SIG-M5 treated with dmso at 0.1 percent for 504 hours (cell line): ENCODE measurements at regions not wholly inside any gene's neighbourhood (a gene's known extent, or its start where the extent isn't known, plus 50 kb on each side); places are given as distances from the start of the nearest gene placed in this dataset.
"Not testable (repeated sequence)": the region's sequence is repeated elsewhere in the genome, so short reads cannot be mapped to it uniquely, and the experiment has no call there.

Experiments
- DNase-seq: peaks from one replicate; lab custom pipeline; 2025; ENCODE audit not compliant: unreplicated experiment; lab: John Stamatoyannopoulos, UW

DNA sequence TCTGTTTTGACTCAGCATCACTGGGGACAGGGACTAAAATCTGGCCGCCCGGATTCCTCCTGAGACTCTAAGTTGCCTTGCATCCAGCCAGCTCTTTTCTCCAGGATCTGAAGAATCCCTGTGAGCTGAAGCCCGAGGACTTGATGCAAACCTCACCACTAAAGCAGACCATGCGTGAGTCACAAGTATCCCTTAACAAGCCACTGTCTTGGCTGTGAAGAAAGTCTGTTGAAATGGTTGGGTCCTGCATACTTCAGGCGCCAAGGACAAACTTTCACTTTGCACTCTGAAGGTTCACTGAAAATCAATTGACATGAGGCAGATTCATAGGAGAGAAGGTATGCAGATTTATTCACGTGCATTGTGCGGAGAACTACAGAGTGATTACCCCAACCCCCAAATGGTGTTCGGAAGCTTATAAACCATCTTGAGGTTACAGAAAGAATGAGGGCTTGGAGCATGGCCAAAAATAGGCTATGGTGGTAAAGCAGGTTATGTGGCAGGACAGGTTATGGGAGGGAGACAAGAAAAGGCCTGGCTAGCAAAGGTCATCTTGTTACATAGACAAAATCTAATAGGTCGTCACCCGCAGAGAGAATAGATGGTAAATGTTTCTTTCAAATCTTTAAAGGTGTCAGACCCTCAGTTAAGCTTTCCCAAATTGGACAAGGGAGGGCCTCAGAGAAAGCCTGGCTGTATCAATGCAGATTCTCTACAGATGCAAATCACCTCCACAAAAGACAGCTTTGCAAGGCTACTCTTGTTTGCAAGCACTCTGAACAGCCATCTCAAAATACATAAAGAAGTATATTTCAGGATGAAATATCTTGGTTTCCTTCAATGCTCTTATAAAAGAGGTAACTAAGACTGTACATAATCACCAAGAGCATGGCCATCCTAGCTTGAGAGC lies 126.3 kb upstream of the PLAAT1 start:
- peak; percentile 11 for DNase-seq

DNA sequence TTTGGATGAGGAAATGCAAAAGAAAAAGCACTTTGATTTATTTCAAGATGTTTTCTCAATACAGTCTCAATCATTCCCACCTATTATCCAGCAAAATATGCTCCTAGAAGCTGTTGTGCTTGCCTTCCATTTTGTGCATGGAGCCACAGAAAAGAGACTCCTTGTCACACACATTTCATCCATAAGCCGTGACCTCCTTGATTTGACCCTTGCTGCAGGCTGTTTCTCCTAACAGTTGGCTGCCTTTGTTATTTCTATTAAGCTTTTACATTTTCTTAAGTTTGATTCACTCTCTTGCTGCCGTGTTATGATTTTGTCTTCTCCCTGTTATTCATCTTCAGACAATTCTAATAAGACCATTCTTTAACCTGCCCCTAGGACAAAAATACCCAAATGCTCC lies 124.2 kb upstream of the PLAAT1 start:
- DNase-seq = no peak

DNA sequence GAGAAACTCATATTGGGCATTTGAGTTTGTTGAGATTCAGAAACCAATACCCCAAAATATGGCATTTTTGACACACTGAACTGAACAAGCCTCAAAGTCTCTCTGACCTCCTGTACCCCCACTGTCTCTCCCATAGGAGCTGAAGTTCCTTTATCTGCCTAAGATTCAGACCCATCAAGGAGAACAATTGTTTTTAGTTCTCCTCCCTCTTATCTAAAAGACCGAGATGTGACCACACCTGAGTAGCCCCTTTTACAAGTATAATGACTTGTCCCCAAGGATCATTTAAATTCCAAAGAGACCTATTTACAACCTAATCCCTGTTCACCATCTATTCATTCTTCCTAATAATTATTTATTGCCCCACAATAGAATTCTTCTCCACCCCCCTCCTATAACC lies 122.1 kb upstream of the PLAAT1 start:
- no peak for DNase-seq

DNA sequence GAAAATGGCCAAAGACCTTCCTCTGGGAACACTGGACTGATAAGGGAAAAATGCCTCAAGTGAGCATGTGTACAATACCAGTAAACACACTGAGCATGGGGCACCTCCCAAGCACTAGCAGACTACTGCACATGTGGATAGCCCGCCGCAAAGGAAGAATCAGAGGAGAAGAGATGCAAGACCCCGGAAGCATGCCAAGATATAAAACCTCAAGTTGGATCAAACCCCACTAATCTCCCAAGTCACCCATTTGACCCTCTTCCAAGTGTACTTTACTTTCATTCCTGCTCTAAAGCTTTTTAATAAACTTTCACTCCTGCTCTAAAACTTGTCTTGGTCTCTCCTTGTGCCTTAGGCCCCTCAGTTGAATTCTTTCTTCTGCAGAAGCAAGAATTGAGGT lies 121.1 kb upstream of the PLAAT1 start:
- no peak for DNase-seq

DNA sequence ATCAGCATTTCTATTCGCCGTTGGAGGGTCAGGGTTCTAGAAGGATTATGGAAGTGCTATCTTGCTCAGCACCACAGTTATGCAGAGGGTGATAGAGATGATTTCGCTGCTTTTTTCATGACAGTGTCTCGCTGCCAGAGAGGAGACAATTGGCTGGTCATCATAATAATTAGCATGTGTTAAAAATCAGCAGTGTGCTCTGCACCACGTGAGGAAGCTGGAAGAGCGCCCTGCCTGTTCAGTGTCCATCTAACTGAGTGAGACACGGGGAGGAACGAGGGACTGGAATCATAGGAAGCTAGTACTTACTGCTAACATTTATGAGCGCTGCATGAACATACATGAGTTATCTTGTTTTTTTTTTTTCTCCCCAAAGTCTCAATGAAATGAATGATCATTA lies 116.2 kb upstream of the PLAAT1 start:
- no peak for DNase-seq

DNA sequence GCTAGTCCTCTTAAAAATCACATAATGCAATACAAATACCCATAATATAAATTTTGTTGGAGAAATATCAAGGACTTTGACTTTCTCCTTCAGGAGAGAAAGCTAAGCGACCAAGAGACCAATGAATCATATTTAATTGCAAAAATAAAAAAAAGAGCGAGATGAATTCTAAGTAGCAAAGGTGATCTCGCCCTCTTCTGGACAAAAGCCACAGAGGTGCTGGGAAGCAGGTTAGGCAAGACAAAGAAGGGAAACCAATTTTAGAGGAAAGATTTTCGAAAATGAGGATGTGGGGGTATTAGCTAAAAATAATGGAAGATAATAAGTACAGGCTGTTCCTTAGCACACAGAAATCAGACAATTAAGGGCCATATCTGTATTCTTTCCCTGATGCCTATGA lies 111.4 kb upstream of the PLAAT1 start:
- DNase-seq = peak; percentile 2

DNA sequence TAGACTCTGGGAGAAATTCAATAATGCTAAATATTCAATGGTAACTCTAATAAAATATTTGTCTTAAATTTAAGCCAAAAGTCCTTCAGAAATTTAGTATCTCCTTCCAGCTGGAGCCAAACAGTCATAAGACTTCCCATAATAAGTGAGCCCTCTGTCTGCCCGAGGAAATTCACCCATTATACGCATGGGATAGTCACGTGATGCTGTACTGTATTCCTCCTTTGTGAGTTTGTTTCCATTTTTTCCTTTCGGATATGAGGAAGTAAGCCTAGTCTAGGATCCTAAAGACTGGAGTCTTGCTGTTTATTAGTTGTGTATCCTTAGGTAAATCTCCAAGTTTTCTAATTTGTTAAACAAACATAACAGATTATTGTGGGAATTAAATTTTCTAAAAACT lies 110.4 kb upstream of the PLAAT1 start:
- no peak for DNase-seq

DNA sequence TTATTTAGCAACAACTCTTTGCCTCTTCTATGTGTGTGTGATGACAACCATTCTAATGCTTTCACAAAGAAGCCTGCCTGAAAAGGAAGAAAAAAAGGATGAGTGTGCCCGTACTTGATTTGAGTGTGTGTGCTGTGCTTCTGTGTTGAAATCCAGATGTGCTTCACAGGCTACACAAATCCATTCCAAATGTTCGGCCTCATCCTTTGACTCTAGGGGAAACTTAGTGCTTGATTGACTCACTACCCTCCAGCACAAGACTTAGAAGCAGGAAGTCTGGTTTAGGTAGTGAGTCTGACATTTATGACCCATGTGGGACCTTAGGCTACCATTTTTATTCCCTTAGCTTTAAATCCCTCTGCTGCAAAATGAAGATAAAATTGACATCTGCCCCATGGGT lies 108.8 kb upstream of the PLAAT1 start:
- no peak for DNase-seq

DNA sequence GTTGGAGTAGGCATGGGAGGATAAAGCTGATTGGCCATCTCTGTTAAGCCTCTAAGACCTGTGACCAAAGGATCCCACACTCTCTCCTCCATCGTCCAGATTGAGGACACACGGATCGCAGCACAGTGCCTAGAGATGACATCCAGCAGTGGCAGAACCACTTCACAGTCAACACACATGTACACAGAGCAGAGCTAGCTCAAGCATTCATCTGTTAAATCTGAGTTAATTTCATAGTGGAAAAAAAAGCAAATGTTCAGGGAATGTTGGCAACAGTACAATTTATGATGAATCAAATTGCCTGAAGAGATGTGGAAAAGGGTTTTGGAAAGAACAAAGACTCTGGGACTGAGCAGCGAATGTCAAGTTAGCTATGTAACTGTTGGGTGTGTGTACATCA lies 108.1 kb upstream of the PLAAT1 start:
- no peak for DNase-seq

DNA sequence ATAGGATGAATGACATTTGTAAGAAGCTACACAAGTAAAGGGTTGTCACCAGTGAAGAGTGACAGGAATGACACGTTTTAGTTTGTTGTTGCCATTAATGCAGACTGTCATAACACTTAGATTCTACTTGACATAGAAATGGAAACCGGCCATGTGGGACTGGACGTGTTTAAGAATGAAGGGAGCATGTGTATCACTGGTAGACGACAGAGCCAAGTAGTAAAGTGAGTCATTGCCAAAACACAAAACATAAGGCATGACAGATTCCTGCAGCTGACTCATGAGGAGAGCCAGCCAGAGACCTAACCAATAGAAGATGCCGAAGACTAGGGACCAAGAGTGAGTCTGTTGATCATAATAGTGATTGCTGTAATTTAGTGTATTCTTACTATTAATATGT lies 106.2 kb upstream of the PLAAT1 start:
- no peak for DNase-seq

DNA sequence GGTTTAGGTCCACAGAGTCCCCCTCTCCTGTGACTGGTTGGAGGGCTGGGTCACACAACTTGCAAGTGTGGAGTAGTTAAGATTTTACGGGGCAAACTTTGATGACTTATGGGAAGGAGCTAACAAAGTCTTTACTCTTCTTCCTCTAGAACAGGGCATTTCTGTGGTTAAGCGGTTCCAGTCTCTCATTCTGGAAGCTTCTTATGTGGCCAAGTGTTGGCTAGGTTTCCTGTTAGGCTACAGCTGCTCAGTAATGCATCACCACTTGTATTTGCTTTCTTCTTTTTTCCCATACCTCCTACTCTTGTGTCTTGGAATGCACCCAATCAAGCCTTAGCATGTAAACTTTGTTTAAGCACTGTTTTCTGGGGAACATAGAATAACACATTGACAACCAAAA lies 100.6 kb upstream of the PLAAT1 start:
- DNase-seq = no peak

DNA sequence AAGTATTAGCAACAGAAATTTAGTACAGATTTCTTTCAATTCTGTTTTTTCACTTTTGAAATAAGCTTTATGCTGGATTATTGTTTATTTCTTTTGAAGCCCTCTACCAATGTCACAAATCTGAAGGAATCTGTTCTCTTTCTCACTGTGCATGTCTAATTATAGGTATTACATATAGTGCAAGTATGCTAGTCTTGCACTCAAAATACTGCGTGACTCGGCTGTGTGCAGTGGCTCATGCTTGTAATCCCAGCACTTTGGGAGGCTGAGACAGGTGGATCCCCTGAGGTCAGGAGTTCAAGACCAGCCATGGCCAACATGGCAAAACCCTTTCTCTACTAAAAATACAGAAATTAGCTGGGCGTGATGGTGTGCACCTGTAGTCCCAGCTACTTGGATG lies 95.8 kb upstream of the PLAAT1 start:
- DNase-seq = no peak

DNA sequence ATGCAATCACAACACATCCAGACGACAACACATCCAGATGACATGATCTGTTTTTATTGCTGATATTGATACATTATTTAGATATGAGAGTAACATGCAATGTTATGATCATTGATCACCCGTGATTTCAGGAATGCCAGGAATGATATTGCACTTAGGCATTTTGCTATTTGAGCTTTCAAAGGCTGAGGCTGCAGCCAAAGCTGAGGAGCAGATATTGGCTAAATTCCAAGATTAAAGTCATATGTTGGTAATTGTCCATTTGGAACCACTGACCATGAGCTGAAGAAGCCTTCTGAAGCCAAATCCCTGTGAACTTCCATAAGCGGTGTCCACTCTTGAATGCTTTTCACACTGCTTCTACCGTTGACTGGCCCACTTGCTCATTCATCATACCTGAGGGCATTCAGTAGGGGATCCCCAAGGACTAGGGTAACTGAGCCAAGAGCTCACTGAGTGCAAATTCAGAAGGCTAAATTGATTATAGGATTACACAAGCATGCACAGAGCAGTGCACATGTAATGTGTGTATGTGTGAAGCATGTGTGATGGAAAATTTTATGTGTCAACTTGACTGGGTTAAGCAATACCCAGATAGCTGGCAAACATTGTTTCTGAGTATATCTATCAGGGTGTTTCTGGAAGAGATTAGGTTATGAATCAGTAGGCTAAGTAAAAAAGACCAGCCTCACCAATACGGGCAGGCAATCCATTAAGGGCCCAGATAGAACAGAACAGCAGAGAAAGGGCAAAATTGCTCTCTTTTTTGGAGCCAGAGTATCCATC lies 92.1 kb upstream of the PLAAT1 start:
- DNase-seq = no peak

DNA sequence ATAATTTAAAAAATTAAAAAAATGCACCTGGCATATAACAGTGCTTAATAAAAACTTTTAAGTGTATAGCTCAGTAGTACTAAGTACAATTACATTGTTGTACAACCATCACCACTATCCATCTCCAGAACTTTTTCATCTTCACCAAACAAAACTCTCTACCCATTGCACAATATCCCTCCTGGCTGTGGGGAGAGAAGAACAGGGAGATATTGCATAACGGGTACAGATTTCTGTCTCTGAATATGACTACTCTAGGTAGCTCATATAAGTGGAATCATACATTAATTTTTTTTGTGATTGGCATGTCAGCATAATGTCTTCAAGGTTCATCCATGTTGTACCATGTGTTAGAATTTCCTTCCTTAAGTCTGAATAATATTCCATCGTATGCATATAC lies 91.0 kb upstream of the PLAAT1 start:
- DNase-seq = no peak

DNA sequence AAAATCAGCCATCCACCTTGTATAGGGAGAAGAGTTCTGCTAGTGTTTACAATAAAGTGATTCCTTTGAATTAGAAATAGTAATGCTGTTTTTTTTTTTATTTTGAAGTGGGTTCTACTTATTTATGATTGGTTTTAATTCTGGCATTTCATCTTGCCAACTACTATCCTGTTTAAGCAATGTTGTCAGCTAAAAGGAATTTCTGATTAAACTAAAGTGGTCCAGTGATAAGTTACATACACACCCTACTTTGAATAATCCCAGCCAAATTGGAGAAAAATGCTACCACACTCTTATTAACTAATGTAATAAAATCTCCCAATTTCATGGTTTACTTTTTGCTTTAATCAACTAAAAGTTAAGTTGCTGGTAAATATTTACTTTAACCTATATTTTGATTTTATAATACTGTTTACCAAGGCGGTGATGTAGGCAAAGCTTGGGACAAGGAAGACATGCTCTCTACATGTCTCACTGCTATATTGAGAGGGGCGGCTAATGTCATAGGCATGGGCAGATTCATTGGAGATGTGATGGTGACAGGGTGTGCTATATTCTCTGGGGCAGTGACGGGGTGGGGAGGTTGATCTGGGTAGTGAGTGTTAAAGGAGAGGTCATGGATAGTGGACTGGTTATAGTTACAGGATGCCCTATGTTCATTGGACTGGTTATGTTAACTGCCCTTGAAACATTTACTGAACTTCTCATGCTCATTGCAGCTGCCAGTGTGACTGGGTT lies 85.8 kb upstream of the PLAAT1 start:
- not testable (repeated sequence) for DNase-seq

DNA sequence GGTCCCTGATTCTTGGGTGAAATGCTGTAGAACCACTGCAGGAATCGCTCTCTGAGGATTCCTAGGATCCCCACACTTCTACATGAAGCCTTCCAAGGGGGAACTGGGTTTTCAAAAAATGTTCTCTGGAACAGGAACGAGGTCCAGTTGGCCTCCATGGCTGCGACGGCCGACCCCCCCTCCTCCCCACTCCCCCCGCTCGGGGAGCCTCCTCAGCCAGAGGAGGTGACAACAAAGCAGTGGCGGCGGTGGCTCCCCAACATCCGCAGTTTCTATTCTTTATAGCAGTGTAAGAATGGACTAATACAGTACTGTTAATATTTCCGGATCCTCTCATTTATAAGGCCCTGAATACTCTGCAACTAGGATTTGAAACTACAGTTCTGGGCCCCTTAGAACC lies 84.0 kb upstream of the PLAAT1 start:
- DNase-seq = no peak

DNA sequence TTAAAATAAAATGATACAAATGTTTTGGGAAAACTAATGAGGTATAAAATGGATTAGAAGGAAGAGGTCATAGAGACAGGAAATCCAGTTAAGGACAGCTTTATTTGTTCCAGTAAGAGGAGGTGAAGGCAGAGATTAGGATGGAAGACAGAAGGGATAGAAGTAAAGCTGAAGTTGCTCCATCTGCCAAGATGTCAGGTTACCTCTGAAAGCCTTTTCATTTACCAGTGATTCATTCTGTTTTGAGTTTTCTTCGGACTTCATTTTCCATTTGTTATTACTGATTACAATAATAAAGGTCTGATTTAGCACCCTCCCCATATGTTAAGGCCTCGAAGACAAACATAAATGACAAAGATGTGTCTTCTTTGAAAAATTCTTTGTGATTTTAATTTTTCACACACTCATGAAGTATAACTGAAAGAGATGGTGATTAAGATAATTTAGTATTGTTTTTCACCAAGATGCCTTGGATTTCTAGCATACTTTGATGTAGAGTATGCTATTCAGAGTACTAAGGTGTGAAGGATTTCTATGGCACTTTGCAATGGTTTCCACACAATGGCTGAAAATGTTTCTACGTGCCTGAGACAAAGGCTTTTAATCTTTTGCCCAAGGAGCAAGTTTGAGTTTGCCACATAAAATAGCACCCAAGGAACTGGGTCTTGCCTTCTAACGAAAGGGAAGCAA lies 75.4 kb upstream of the PLAAT1 start:
- no peak for DNase-seq

DNA sequence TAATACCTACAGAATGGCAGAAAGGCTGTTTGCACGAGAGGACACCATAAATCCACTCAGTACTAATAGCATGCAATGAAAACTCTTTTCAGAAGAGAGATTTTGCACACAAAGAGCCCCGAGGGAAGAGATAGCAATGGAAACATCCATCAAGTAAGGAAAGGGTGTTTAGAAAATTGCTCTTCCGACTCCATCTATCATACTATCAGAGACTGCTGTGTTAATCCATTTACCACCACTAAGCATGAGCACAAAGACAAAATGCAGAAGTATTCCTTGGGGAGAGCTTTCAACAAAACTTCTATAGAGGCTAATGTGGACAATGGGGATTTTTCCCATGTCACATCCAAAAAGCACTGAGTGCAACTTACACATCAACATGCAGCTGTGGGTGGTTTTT lies 72.1 kb upstream of the PLAAT1 start:
- DNase-seq = no peak

DNA sequence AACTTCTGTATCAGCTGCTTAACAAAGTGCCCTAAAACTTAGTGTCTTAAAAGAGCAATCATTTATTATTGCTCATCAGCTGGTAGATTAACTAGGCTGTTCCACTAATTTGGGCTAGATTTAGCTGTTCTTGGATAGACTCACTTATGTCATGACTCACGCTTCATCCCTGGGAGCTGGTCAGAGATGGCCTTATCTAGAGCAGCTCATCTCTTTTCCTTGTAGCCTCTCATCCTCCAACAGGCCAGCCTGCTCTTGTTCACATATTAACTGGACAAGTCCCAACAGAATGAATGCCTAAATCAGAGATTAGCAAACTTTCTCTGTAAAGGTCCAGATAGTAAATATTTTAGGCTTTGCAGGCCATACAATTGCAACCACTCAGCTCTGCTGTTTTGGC lies 66.9 kb upstream of the PLAAT1 start:
- DNase-seq = no peak

DNA sequence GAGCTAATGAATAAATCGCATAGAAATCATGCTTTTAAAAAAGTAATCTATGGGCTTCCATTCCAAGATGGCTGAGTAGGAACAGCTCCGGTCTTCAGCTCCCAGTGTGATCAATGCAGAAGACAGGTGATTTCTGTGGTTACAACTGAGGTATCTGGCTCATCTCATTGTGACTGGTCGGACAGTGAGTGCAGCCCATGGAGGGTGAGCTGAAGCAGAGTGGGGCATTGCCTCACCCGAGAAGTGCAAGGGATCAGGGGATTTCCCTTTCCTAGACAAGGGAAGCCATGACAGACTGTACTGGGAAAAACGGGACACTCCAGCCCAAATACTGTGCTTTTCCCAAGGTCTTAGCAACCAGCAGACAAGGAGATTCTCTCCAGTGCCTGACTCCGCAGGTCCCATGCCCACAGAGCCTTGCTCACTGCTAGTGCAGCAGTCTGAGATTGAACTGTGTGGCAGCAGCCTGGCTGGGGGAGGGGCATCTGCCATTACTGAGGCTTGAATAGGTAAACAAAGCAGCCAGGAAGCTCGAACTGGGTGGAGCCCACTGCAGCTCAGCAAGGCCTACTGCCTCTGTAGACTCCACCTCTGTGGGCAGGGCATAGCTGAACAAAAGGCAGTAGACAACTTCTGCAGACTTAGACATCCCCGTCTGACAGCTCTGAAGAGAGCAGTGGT lies 61.5 kb upstream of the PLAAT1 start:
- not testable (repeated sequence) for DNase-seq
